ENCODE measurements at regions not wholly inside any gene's neighbourhood (a gene's known extent, or its start where the extent isn't known, plus 50 kb on each side); places are given as distances from the start of the nearest gene placed in this dataset.

DNA sequence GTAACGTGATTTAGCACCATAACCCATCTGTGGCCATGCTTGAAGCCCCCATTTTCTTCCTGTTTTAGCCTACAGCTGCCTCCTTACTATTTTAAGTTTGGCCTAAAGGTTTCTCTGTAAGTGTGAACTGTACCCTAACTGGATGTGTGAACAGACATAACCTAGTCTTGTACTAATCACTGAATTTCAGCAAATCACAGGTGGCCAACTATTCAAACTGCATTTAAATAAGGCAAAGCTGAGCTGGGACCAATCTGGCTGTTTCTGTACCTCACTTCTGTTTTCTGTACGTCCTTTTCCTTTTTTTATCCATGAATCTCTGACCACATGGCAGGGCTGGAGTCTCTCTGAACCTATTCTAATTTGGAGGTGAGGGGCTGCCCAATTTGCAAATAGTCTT is 452.7 kb upstream of the HS6ST1 start:
- FAIRE-seq (no peak), DNase-seq (ENCODE audit: low read depth, low spot score) (no peak)
- dilution Hi-C loops (cut with MboI; ENCODE audit: extremely low pct_ligation_motif_present, low sequenced_read_pairs) = no loop called here
- H3K79me2 ChIP-seq (ENCODE audit: control insufficient read depth, insufficient read depth, low read length) = no peaks in the 10 kb centered on the region
- intact Hi-C loops (cut with micrococcal nuclease) = no loop called here
- no peaks in the 10 kb centered on the region for H3K36me3 ChIP-seq (ENCODE audit: control insufficient read depth in 2 of 2, extremely low read depth in 1 of 2, insufficient read depth in 2 of 2, low read length in 2 of 2)
- H3K4me3 ChIP-seq (replicated peaks in 1 of 3; ENCODE audit: insufficient read depth in 1 of 3, low read depth in 1 of 3, low read length in 3 of 3) = no peak overlapping the region
- no peak overlapping the region for H2AFZ ChIP-seq (ENCODE audit: low read depth, low read length)
- no peaks in the 10 kb centered on the region for H3K4me1 ChIP-seq (ENCODE audit: control insufficient read depth, extremely low read depth, insufficient read depth, low read length)
- H3K27ac ChIP-seq (ENCODE audit: insufficient read depth, low read depth, low read length) = no peak overlapping the region
- no peaks in the 10 kb centered on the region for H3K9me3 ChIP-seq (replicated peaks; ENCODE audit: control insufficient read depth, insufficient read depth, low read length)
- no peaks in the 10 kb centered on the region for H3K27me3 ChIP-seq (ENCODE audit: control insufficient read depth in 2 of 2, insufficient read depth in 2 of 2, low read length in 2 of 2)
- no peaks in the 10 kb centered on the region for H3K9me1 ChIP-seq (replicated peaks; ENCODE audit: control insufficient read depth, extremely low read depth, insufficient read depth, low read length)
- CTCF ChIA-PET = no interaction called here
- TF ChIP-seq JUN (IDR thresholded peaks at IDR 0.05; ENCODE audit: borderline replicate concordance, insufficient read depth, insufficient read length, low read depth) (no peak), POLR2A (IDR thresholded peaks at IDR 0.05; ENCODE audit: low read depth, low read length) (no peak), GATA2 (IDR thresholded peaks at IDR 0.05; ENCODE audit: insufficient read depth, insufficient read length, low read depth, low read length) (no peak), EZH2 (IDR thresholded peaks at IDR 0.05; ENCODE audit: borderline replicate concordance, low read depth, low read length, severe bottlenecking) (no peak)
- no peak overlapping the region for H3K9ac ChIP-seq (replicated peaks; ENCODE audit: extremely low read depth, insufficient read depth, low read length)
- POLR2A ChIA-PET = no interaction called here
- no TSS peak for BruUV-seq (replicated peaks)
- no peak overlapping the region for H3K4me2 ChIP-seq (ENCODE audit: insufficient read depth, low read length)
- H4K20me1 ChIP-seq (replicated peaks; ENCODE audit: control insufficient read depth, extremely low read depth, insufficient read depth, low read length) = no peaks in the 10 kb centered on the region

GRCh38 chr2:128772671-128773070 is 454.0 kb upstream of the HS6ST1 start:
- Histone ChIP-seq H2AFZ (ENCODE audit: low read depth, low read length) (no peak overlapping the region), H3K36me3 (ENCODE audit: control insufficient read depth in 2 of 2, extremely low read depth in 1 of 2, insufficient read depth in 2 of 2, low read length in 2 of 2) (no peaks in the 10 kb centered on the region), H3K79me2 (ENCODE audit: control insufficient read depth, insufficient read depth, low read length) (no peaks in the 10 kb centered on the region), H3K4me1 (ENCODE audit: control insufficient read depth, extremely low read depth, insufficient read depth, low read length) (no peaks in the 10 kb centered on the region), H3K9ac (replicated peaks; ENCODE audit: extremely low read depth, insufficient read depth, low read length) (no peak overlapping the region), H3K4me3 (replicated peaks in 1 of 3; ENCODE audit: insufficient read depth in 1 of 3, low read depth in 1 of 3, low read length in 3 of 3) (no peak overlapping the region), H3K9me1 (replicated peaks; ENCODE audit: control insufficient read depth, extremely low read depth, insufficient read depth, low read length) (no peaks in the 10 kb centered on the region), H3K4me2 (ENCODE audit: insufficient read depth, low read length) (no peak overlapping the region), H3K27me3 (ENCODE audit: control insufficient read depth in 2 of 2, insufficient read depth in 2 of 2, low read length in 2 of 2) (no peaks in the 10 kb centered on the region), H4K20me1 (replicated peaks; ENCODE audit: control insufficient read depth, extremely low read depth, insufficient read depth, low read length) (no peaks in the 10 kb centered on the region), H3K27ac (ENCODE audit: insufficient read depth, low read depth, low read length) (no peak overlapping the region), H3K9me3 (replicated peaks; ENCODE audit: control insufficient read depth, insufficient read depth, low read length) (no peaks in the 10 kb centered on the region)
- no peak for TF ChIP-seq MYC (IDR thresholded peaks at IDR 0.05; ENCODE audit: low read depth, low read length)
- TF ChIP-seq, protein P1, sequence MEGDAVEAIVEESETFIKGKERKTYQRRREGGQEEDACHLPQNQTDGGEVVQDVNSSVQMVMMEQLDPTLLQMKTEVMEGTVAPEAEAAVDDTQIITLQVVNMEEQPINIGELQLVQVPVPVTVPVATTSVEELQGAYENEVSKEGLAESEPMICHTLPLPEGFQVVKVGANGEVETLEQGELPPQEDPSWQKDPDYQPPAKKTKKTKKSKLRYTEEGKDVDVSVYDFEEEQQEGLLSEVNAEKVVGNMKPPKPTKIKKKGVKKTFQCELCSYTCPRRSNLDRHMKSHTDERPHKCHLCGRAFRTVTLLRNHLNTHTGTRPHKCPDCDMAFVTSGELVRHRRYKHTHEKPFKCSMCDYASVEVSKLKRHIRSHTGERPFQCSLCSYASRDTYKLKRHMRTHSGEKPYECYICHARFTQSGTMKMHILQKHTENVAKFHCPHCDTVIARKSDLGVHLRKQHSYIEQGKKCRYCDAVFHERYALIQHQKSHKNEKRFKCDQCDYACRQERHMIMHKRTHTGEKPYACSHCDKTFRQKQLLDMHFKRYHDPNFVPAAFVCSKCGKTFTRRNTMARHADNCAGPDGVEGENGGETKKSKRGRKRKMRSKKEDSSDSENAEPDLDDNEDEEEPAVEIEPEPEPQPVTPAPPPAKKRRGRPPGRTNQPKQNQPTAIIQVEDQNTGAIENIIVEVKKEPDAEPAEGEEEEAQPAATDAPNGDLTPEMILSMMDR (IDR thresholded peaks at IDR 0.05; ENCODE audit: extremely low read depth in 1 of 2, insufficient read depth in 1 of 2, low read depth in 1 of 2, low read length in 2 of 2) = no peak
- no peak for TF ChIP-seq EZH2 (IDR thresholded peaks at IDR 0.05; ENCODE audit: borderline replicate concordance, low read depth, low read length, severe bottlenecking)
- TF ChIP-seq, protein P2, sequence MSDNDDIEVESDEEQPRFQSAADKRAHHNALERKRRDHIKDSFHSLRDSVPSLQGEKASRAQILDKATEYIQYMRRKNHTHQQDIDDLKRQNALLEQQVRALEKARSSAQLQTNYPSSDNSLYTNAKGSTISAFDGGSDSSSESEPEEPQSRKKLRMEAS (IDR thresholded peaks at IDR 0.05; ENCODE audit: insufficient read depth, insufficient read length) = no peak
- TF ChIP-seq JUN (IDR thresholded peaks at IDR 0.05; ENCODE audit: borderline replicate concordance, insufficient read depth, insufficient read length, low read depth) = no peak
- no peak for TF ChIP-seq GATA2 (IDR thresholded peaks at IDR 0.05; ENCODE audit: insufficient read depth, insufficient read length, low read depth, low read length)
- TF ChIP-seq POLR2A (IDR thresholded peaks at IDR 0.05; ENCODE audit: low read depth, low read length) = no peak
- no peak for TF ChIP-seq POLR2AphosphoS5 (IDR thresholded peaks at IDR 0.05; ENCODE audit: insufficient read depth, low read depth, low read length)
- TF ChIP-seq FOS (IDR thresholded peaks at IDR 0.05; ENCODE audit: borderline replicate concordance, insufficient read depth, low read length) = no peak
- ChIA-PET CTCF (no interaction called here), POLR2A (no interaction called here)
- no TSS peak for BruUV-seq (replicated peaks)
- dilution Hi-C loops (cut with MboI; ENCODE audit: extremely low pct_ligation_motif_present, low sequenced_read_pairs) = no loop called here
- intact Hi-C loops (cut with micrococcal nuclease) = no loop called here
- no peak for DNase-seq (ENCODE audit: low read depth, low spot score)
- FAIRE-seq = no peak
